Hepatocyte (in vitro differentiated cells): ENCODE measurements at regions not wholly inside any gene's neighbourhood (a gene's known extent, or its start where the extent isn't known, plus 50 kb on each side); places are given as distances from the start of the nearest gene placed in this dataset.

Experiments used
- DNase-seq: peaks from one replicate; pipeline ENCODE4 v3.0.0-alpha.2; 2016; ENCODE audit warnings: low spot score
- H2AFZ ChIP-seq: fragments of 200-600 bp; sonication (generic); 2 replicates; pipeline ENCODE4 v1.6.0; 2016; ENCODE audit warnings: antibody characterized with exemption, mild to moderate bottlenecking
- H3K27ac ChIP-seq: fragments of 200-600 bp; sonication (generic); 2 replicates; pipeline ENCODE4 v1.5.1; 2016; ENCODE audit warnings: mild to moderate bottlenecking
- H3K27me3 ChIP-seq: fragments of 200-600 bp; sonication (generic); 2 replicates; pipeline ENCODE4 v1.6.1; 2016
- H3K36me3 ChIP-seq: fragments of 200-600 bp; sonication (generic); replicated peaks from 2 replicates; pipeline ENCODE4 v1.5.1; 2016; ENCODE audit warnings: low read depth; ENCODE audit not compliant: insufficient read depth
- H3K4me1 ChIP-seq: fragments of 200-600 bp; sonication (generic); 2 replicates; pipeline ENCODE4 v1.5.1; 2016; ENCODE audit warnings: mild to moderate bottlenecking, moderate library complexity; ENCODE audit not compliant: insufficient read depth
- H3K4me2 ChIP-seq: fragments of 200-600 bp; sonication (generic); 2 replicates; pipeline ENCODE4 v1.6.0; 2016
- H3K4me3 ChIP-seq: fragments of 200-600 bp; sonication (generic); 2 replicates; pipeline ENCODE4 v1.5.1; 2016; ENCODE audit warnings: mild to moderate bottlenecking
- H3K79me2 ChIP-seq: fragments of 200-600 bp; sonication (generic); 2 replicates; pipeline ENCODE4 v1.6.0; 2017; ENCODE audit warnings: mild to moderate bottlenecking
- H3K9me2 ChIP-seq: fragments of 200-600 bp; sonication (generic); replicated peaks from 2 replicates; pipeline ENCODE4 v1.6.0; 2017; ENCODE audit warnings: mild to moderate bottlenecking; ENCODE audit not compliant: insufficient read depth
- H3K9me3 ChIP-seq: fragments of 200-600 bp; sonication (generic); 2 replicates; pipeline ENCODE4 v1.5.1; 2016; ENCODE audit warnings: low read depth, mild to moderate bottlenecking
- H4K20me1 ChIP-seq: fragments of 200-600 bp; sonication (generic); 2 replicates; pipeline ENCODE4 v1.6.0; 2016; ENCODE audit warnings: mild to moderate bottlenecking; ENCODE audit not compliant: insufficient read depth, poor library complexity, severe bottlenecking
- EZH2 ChIP-seq: fragments of 200-600 bp; sonication (generic); IDR thresholded peaks from 2 replicates; pipeline ENCODE4 v1.6.1; 2016; ENCODE audit warnings: antibody characterized with exemption, mild to moderate bottlenecking, borderline replicate concordance
- EZH2phosphoT487 ChIP-seq: fragments of 200-600 bp; sonication (generic); IDR thresholded peaks from one replicate; pipeline ENCODE4 v1.6.1; 2018; ENCODE audit warnings: antibody characterized with exemption, mild to moderate bottlenecking, low read depth, moderate library complexity; ENCODE audit not compliant: unreplicated experiment, severe bottlenecking
- WGBS: methylation state at CpG from one replicate; pipeline ENCODE4 v1.1.6; 2016; ENCODE audit warnings: low lambda C conversion rate; ENCODE audit errors: missing lambda C conversion rate; 5-methylcytosine and 5-hydroxymethylcytosine counted together
- TF ChIP-seq, protein P1 (sequence below): fragments of 200-600 bp; sonication (generic); IDR thresholded peaks from 2 replicates; pipeline ENCODE4 v1.5.1; 2016; ENCODE audit warnings: antibody characterized with exemption, mild to moderate bottlenecking; ENCODE audit not compliant: poor library complexity

GRCh38 chr9:78448960-78449673 lies 152.2 kb downstream of the PSAT1 start:
- no peak overlapping the region for H3K4me2 ChIP-seq
- H3K79me2 ChIP-seq, result no peaks in the 10 kb centered on the region
- no peaks in the 10 kb centered on the region for H3K9me2 ChIP-seq
- no peak for DNase-seq
- no peaks in the 10 kb centered on the region for H3K27me3 ChIP-seq
- no peaks in the 10 kb centered on the region for H3K36me3 ChIP-seq
- H4K20me1 ChIP-seq, result no peaks in the 10 kb centered on the region
- no peak overlapping the region for H3K4me3 ChIP-seq
- no peak overlapping the region for H3K27ac ChIP-seq
- WGBS, result 58% methylated on average over 8 of the region's 8 CpGs
- TF ChIP-seq EZH2phosphoT487, result no peak
- TF ChIP-seq EZH2, result no peak
- TF ChIP-seq, protein P1, sequence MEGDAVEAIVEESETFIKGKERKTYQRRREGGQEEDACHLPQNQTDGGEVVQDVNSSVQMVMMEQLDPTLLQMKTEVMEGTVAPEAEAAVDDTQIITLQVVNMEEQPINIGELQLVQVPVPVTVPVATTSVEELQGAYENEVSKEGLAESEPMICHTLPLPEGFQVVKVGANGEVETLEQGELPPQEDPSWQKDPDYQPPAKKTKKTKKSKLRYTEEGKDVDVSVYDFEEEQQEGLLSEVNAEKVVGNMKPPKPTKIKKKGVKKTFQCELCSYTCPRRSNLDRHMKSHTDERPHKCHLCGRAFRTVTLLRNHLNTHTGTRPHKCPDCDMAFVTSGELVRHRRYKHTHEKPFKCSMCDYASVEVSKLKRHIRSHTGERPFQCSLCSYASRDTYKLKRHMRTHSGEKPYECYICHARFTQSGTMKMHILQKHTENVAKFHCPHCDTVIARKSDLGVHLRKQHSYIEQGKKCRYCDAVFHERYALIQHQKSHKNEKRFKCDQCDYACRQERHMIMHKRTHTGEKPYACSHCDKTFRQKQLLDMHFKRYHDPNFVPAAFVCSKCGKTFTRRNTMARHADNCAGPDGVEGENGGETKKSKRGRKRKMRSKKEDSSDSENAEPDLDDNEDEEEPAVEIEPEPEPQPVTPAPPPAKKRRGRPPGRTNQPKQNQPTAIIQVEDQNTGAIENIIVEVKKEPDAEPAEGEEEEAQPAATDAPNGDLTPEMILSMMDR, result no peak
- no peak overlapping the region for H2AFZ ChIP-seq
- H3K9me3 ChIP-seq, result no peaks in the 10 kb centered on the region
- H3K4me1 ChIP-seq, result no peaks in the 10 kb centered on the region

DNA sequence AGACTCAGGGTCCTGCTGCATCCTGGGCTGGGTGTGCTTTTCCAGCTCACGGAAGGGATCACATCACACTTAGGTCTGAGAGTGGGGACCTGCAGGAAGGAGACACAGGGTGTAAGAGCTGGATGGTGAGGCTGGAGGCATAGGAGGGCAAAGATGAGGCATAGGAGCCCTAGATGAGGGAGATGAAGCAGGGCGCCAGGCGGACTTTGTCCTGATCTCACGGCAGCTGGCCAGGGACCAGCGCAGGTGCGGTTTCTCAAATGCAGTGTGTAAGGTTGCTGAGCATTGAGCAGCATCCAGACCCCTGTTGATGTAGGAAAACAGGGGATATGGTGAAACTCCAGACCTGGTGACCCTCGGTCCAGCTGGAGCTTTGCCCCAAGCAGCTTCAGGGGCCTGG lies 156.5 kb downstream of the PSAT1 start:
- Histone ChIP-seq H3K4me1 (no peaks in the 10 kb centered on the region), H3K27me3 (no peaks in the 10 kb centered on the region), H3K36me3 (no peaks in the 10 kb centered on the region), H3K9me2 (no peaks in the 10 kb centered on the region), H3K79me2 (no peaks in the 10 kb centered on the region), H3K27ac (no peak overlapping the region), H4K20me1 (no peaks in the 10 kb centered on the region), H3K9me3 (no peaks in the 10 kb centered on the region), H3K4me2 (no peak overlapping the region), H3K4me3 (no peak overlapping the region), H2AFZ (no peak overlapping the region)
- TF ChIP-seq, protein P1, result no peak
- TF ChIP-seq EZH2phosphoT487, result no peak
- DNase-seq, result no peak
- WGBS, result 92% methylated on average over 7 of the region's 7 CpGs

DNA sequence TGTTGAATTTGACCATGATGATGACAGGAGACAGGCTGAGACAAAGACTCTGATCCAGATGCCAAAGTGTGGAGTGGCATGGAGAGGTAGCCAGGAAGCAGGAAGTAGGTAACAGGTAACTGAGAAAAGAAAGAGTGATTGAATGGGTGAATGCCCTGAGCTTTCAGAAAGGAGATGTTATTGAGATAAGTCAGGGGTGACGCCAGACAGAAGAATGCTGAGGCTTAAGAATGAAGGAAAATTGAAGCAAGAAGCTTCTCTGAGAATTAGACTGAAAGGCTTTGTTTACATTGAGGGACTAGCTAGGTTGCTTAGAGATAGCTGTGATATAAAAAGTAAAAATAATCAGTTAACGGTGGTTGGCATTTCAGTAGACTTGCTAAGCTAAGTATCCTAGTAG lies 165.7 kb downstream of the PSAT1 start:
- no peak for DNase-seq
- H4K20me1 ChIP-seq, result no peaks in the 10 kb centered on the region

More for the DNA sequence above, 165.7 kb downstream of the PSAT1 start:
- no peak overlapping the region for H3K4me3 ChIP-seq
- no peaks in the 10 kb centered on the region for H3K79me2 ChIP-seq
- H3K4me2 ChIP-seq, result no peak overlapping the region
- H3K9me3 ChIP-seq, result no peaks in the 10 kb centered on the region
- no peaks in the 10 kb centered on the region for H3K36me3 ChIP-seq
- 46% methylated on average over 2 of the region's 2 CpGs for WGBS
- H3K4me1 ChIP-seq, result no peaks in the 10 kb centered on the region
- H3K9me2 ChIP-seq, result no peaks in the 10 kb centered on the region
- TF ChIP-seq, protein P1, result no peak
- no peak for TF ChIP-seq EZH2
- TF ChIP-seq EZH2phosphoT487, result no peak
- H2AFZ ChIP-seq, result no peak overlapping the region
- H3K27ac ChIP-seq, result no peak overlapping the region
- no peaks in the 10 kb centered on the region for H3K27me3 ChIP-seq
